GM18505 (cell line): ENCODE measurements at regions not wholly inside any gene's neighbourhood (a gene's known extent, or its start where the extent isn't known, plus 50 kb on each side); places are given as distances from the start of the nearest gene placed in this dataset.
"Not testable (repeated sequence)": the region's sequence is repeated elsewhere in the genome, so short reads cannot be mapped to it uniquely, and the experiment has no call there.

ENCODE experiments used
- ATAC-seq: cut with Tn5 transposase; IDR thresholded peaks from one replicate; pipeline ENCODE4 v1.9.1; 2021; ENCODE audit not compliant: unreplicated experiment
- POLR2A ChIP-seq: IDR thresholded peaks from 4 replicates; pipeline ENCODE4 v1.6.1; 2011; ENCODE audit warnings: borderline replicate concordance; ENCODE audit not compliant: insufficient read depth, insufficient read length; ENCODE audit errors: extremely low read depth

DNA sequence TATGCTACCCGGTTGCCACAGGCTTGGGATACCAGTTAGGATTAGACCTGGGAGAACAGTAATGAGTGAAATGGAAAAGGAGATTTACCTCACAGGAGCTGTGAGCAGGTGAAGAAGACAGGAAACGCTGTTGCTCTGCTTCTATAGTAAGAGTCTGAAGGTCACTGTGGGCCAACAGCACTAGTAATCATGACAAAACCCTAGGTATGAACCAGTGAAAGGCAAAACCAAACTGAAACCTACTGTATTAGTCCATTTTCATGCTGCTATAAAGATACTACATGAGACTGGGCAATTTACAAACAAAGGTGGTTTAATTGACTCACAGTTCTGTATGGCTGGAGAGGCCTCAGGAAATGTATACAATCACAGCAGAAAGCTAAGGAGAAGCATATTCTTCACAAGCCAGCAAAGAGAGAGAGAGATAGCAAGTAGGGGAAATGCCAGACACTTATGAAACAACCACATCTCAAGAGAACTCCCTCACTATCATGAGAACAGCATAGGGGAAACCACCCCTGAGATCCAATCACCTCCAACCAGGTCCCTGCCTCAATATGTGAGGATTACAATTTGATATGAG, 736.7 kb upstream of the INTU start:
- no peak for ATAC-seq
- TF ChIP-seq POLR2A, result no peak

GRCh38 chr4:126897038-126897437, 735.7 kb upstream of the INTU start:
- ATAC-seq, result no peak
- TF ChIP-seq POLR2A, result no peak

DNA sequence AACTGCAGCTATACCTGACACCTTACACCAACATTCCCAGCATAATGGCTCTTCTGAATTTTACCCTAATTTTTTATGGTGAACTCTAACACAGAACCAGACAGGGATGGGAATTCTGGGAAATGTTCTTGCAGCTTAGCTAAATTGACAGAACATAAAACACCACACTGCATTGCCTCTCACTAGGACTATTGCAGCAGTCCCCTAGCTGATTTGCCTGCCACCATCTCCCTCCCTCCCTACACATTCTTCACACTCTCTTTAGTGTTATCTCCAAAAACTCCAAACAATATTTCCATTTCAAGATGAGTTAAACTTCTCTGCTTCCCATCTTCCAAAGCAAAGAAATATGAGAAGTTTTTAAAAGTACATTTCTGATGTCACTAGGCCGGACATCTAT, 733.9 kb upstream of the INTU start:
- no peak for ATAC-seq
- TF ChIP-seq POLR2A, result no peak

GRCh38 chr4:126899331-126899801, 733.4 kb upstream of the INTU start:
- no peak for ATAC-seq
- TF ChIP-seq POLR2A, result no peak

DNA sequence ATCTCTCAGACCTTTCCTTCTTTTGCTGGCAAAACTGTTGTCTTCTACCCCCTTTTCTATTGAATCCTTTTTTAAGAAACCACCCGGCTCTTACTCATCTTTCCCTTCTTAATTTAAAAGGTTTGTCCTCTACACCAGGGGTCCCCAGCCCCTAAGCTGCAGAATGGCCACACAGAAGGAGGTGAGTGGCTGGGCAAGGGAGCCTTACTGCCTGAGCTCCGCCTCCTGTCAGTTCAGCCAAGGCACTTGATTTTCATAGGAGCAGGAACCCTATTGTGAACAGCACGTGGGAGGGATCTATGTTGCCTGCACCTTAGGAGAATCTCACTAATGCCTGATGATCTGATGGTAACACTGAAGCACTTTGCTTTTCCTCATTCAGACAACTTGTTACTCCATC, 726.3 kb upstream of the INTU start:
- ATAC-seq, result no peak

DNA sequence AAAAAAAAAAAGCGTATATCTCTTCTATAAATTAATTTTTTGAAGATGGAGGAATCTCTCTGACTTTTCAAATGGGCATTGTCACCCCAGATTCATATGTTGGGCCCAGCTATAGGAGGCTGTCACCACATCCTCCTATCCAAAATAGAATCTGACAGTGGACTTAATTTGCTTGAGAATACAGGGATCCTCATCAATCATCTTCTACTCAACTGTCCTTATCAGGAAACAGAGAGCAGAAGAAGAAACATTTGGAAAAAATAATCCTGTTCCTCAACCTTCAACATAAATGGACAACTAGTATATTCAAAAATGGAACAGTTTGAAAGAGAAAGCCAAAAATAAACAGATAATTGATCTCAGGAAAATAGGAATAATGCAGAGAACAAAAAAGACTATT, 725.4 kb upstream of the INTU start:
- ATAC-seq, result no peak
- no peak for TF ChIP-seq POLR2A

More for the DNA sequence above, 726.3 kb upstream of the INTU start:
- no peak for TF ChIP-seq POLR2A

DNA sequence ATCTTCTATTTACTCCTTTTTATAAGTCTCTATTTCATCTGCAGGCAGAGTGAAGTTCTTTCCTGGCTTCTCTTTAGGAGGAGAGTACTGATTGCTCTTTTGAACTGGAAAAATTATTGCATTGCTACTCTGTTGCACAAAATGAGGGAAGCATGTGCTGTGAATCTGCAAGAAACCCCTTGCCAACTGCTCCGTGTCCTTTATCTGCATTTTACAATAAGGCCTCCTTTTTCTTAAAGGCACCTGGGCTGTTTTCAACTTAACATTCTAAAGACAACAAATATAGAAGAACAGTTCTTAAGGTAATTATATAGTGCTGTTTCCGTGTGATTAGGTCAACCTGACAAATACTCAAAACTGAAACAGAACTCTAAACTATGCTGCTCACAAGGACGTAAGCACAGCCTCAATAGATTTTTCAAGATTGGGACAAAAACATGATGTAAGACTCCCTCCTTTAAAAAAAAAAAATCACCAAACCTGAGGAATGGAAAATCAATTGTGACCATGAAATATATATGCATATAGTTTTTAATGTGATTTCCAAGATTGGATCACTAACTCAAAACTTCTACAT, 716.6 kb upstream of the INTU start:
- TF ChIP-seq POLR2A, result no peak
- ATAC-seq, result no peak

GRCh38 chr4:126916626-126917140, 716.1 kb upstream of the INTU start:
- no peak for ATAC-seq
- no peak for TF ChIP-seq POLR2A

DNA sequence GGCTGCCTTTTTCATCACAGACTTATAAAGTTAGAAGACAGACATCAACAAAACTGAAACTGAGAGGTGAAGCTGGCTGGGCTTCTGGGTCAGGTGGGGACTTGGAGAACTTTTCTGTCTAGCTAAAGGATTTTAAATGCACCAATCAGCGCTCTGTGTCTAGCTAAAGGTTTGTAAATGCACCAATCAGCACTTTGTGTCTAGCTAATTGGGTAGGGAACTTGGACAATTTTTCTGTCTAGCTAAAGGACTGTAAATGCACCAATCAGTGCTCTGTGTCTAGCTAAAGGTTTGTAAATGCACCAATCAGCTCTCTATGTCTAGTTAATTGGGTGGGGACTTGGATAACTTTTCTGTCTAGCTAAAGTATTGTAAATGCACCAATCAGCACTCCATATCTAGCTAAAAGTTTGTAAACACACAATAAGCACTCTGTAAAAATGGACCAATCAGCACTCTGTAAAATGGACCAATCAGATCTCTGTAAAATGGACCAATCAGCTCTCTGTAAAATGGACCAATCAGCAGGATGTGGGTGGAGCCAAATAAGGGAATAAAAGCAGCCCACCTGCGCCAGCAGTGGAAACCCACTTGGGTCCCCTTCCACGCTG, 710.3 kb upstream of the INTU start:
- ATAC-seq, result not testable (repeated sequence)

- ATAC-seq, result no peak
- no peak for TF ChIP-seq POLR2A
These were observed 708.5 kb upstream of the INTU start for GRCh38 chr4:126924237-126924636.

GRCh38 chr4:126930059-126930458, 702.7 kb upstream of the INTU start:
- not testable (repeated sequence) for ATAC-seq

- TF ChIP-seq POLR2A, result no peak
- no peak for ATAC-seq
These were observed 697.0 kb upstream of the INTU start for GRCh38 chr4:126935801-126936200.

DNA sequence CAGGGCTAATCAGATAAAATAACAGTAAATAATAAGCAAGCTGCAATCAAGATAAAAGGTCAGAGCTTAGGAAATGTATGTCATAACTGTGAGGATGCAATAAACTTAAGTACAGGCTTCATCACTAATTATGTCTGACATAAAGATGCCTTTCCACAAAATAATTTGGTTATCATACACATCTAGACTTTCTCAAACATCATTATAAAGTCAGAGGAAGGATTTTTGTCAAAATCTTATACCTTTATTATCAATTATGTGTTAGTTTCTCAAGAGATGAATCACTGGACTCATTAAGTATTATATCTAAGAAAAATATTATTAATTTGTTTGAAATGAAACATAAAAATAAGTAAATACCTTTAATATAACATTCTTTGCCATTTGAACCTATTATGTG, 695.4 kb upstream of the INTU start:
- TF ChIP-seq POLR2A, result no peak
- ATAC-seq, result no peak

GRCh38 chr4:126937846-126938422, 694.8 kb upstream of the INTU start:
- TF ChIP-seq POLR2A, result no peak
- no peak for ATAC-seq
